Fibroblast of lung (primary cell): ENCODE measurements at regions not wholly inside any gene's neighbourhood (a gene's known extent, or its start where the extent isn't known, plus 50 kb on each side); places are given as distances from the start of the nearest gene placed in this dataset.

Source experiments
- DNase-seq, 2 donors: peaks; one replicate each; pipeline versions ENCODE4 v3.0.0 to v3.0.0-alpha.2; 2010; ENCODE audit warnings: low read depth in 2 of 2
- H2AFZ ChIP-seq: 2 replicates; pipeline ENCODE4 v1.5.1; 2012; ENCODE audit warnings: low read length, control low read depth, inconsistent platforms
- H3K27ac ChIP-seq: 2 replicates; pipeline ENCODE4 v1.5.1; 2011; ENCODE audit warnings: low read length, control low read depth; ENCODE audit not compliant: insufficient read depth
- H3K27me3 ChIP-seq: 2 replicates; pipeline ENCODE4 v1.5.1; 2011; ENCODE audit warnings: mild to moderate bottlenecking, low read length; ENCODE audit not compliant: control insufficient read depth, insufficient read depth
- H3K36me3 ChIP-seq: 2 replicates; pipeline ENCODE4 v1.5.1; 2011; ENCODE audit warnings: low read length; ENCODE audit not compliant: control insufficient read depth, insufficient read depth
- H3K4me1 ChIP-seq: 2 replicates; pipeline ENCODE4 v1.5.1; 2011; ENCODE audit warnings: low read length; ENCODE audit not compliant: control insufficient read depth, insufficient read depth; ENCODE audit errors: extremely low read depth
- H3K4me2 ChIP-seq: 2 replicates; pipeline ENCODE4 v1.5.1; 2011; ENCODE audit warnings: low read length, control low read depth; ENCODE audit not compliant: insufficient read depth; ENCODE audit errors: extremely low read depth
- H3K4me3 ChIP-seq, 4 experiments: fragments of 200-600 bp in 1 of 4; sonication (generic) in 1 of 4; replicated peaks in 1 of 4; 2 replicates each; pipeline ENCODE4 v1.5.1; 2011 to 2016; ENCODE audit warnings: low read length in 4 of 4, low read depth in 3 of 4, mild to moderate bottlenecking in 3 of 4, control low read depth in 2 of 4, inconsistent platforms in 1 of 4, mixed read lengths in 1 of 4; ENCODE audit not compliant: insufficient read depth in 1 of 4; ENCODE audit errors: control extremely low read depth in 1 of 4
- H3K79me2 ChIP-seq: 2 replicates; pipeline ENCODE4 v1.5.1; 2012; ENCODE audit warnings: mild to moderate bottlenecking, low read length, inconsistent platforms; ENCODE audit not compliant: control insufficient read depth, insufficient read depth
- H3K9ac ChIP-seq: 2 replicates; pipeline ENCODE4 v1.5.1; 2011; ENCODE audit warnings: mild to moderate bottlenecking, low read length, control low read depth; ENCODE audit not compliant: insufficient read depth
- H3K9me3 ChIP-seq: 2 replicates; pipeline ENCODE4 v1.5.1; 2012; ENCODE audit warnings: low read depth, low read length; ENCODE audit not compliant: control insufficient read depth, insufficient read depth
- H4K20me1 ChIP-seq: 2 replicates; pipeline ENCODE4 v1.5.1; 2011; ENCODE audit warnings: low read length; ENCODE audit not compliant: control insufficient read depth, insufficient read depth; ENCODE audit errors: extremely low read depth
- CTCF ChIP-seq, 2 donors: IDR thresholded peaks in 1 of 2; conservative IDR thresholded peaks in 1 of 2; 1 replicate in 1 of 2; 2 replicates in 1 of 2; pipeline ENCODE4 v1.5.1; 2011 to 2012; ENCODE audit warnings: low read length in 2 of 2, control low read depth in 1 of 2, inconsistent platforms in 1 of 2, low read depth in 1 of 2, mild to moderate bottlenecking in 1 of 2
- EZH2 ChIP-seq: IDR thresholded peaks from 2 replicates; pipeline ENCODE4 v1.5.1; 2012; ENCODE audit warnings: low read length, control low read depth, mild to moderate bottlenecking; ENCODE audit errors: missing control alignments

GRCh38 chr2:144010096-144010836 is 509.7 kb downstream of the ZEB2 start:
- H3K79me2 ChIP-seq, result no peaks in the 10 kb centered on the region
- H3K9me3 ChIP-seq, result no peaks in the 10 kb centered on the region
- no peak for DNase-seq
- no peak overlapping the region for H3K27ac ChIP-seq
- no peak overlapping the region for H3K4me2 ChIP-seq
- H3K4me3 ChIP-seq, result no peak overlapping the region
- H2AFZ ChIP-seq, result no peak overlapping the region
- H3K36me3 ChIP-seq, result no peaks in the 10 kb centered on the region
- H3K9ac ChIP-seq, result no peak overlapping the region
- TF ChIP-seq CTCF (conservative IDR thresholded peaks at IDR 0.05 in 1 of 2, IDR thresholded peaks at IDR 0.05 in 1 of 2; ENCODE audit: low read depth in 1 of 2, low read length in 2 of 2), result no peak
- TF ChIP-seq EZH2, result no peak
- no peaks in the 10 kb centered on the region for H3K27me3 ChIP-seq
- H3K4me1 ChIP-seq, result no peaks in the 10 kb centered on the region
- H4K20me1 ChIP-seq, result no peaks in the 10 kb centered on the region

- Histone ChIP-seq H3K9ac (no peak overlapping the region), H2AFZ (no peak overlapping the region), H3K36me3 (no peaks in the 10 kb centered on the region), H4K20me1 (no peaks in the 10 kb centered on the region), H3K9me3 (no peaks in the 10 kb centered on the region), H3K4me1 (no peaks in the 10 kb centered on the region), H3K79me2 (no peaks in the 10 kb centered on the region), H3K27ac (no peak overlapping the region), H3K4me2 (no peak overlapping the region), H3K4me3 (no peak overlapping the region), H3K27me3 (no peaks in the 10 kb centered on the region)
- DNase-seq, result no peak
- TF ChIP-seq CTCF (conservative IDR thresholded peaks at IDR 0.05 in 1 of 2, IDR thresholded peaks at IDR 0.05 in 1 of 2; ENCODE audit: low read depth in 1 of 2, low read length in 2 of 2), result no peak
- no peak for TF ChIP-seq EZH2
These were observed 513.8 kb downstream of the ZEB2 start for GRCh38 chr2:144006139-144006538.

GRCh38 chr2:144004742-144005141 is 515.2 kb downstream of the ZEB2 start:
- H4K20me1 ChIP-seq, result no peaks in the 10 kb centered on the region
- H3K4me3 ChIP-seq, result no peak overlapping the region
- H3K4me1 ChIP-seq, result no peaks in the 10 kb centered on the region
- no peak overlapping the region for H2AFZ ChIP-seq
- H3K27me3 ChIP-seq, result no peaks in the 10 kb centered on the region
- TF ChIP-seq CTCF (conservative IDR thresholded peaks at IDR 0.05 in 1 of 2, IDR thresholded peaks at IDR 0.05 in 1 of 2; ENCODE audit: low read depth in 1 of 2, low read length in 2 of 2), result no peak
- TF ChIP-seq EZH2, result no peak
- peak overlapping the region; percentile 13 for H3K4me2 ChIP-seq
- no peaks in the 10 kb centered on the region for H3K79me2 ChIP-seq
- DNase-seq, result no peak
- no peaks in the 10 kb centered on the region for H3K36me3 ChIP-seq
- no peak overlapping the region for H3K9ac ChIP-seq
- H3K9me3 ChIP-seq, result no peaks in the 10 kb centered on the region
- no peak overlapping the region for H3K27ac ChIP-seq
